Mucosa of descending colon (tissue), 3 donors: ENCODE measurements at regions not wholly inside any gene's neighbourhood (a gene's known extent, or its start where the extent isn't known, plus 50 kb on each side); places are given as distances from the start of the nearest gene placed in this dataset.

Experiments
- ATAC-seq: fragments of 200-7000 bp; cut with Tn5 transposase; one replicate; pipeline ENCODE4 v1.9.1; 2020; ENCODE audit warnings: mild to moderate bottlenecking, moderate library complexity
- DNase-seq, 3 donors: peaks; one replicate each; pipeline ENCODE4 v3.0.0-alpha.2; 2020
- H3K36me3 ChIP-seq: fragments of 200-600 bp; one replicate; pipeline ENCODE4 v1.8.0; 2021; ENCODE audit warnings: low read depth, mild to moderate bottlenecking
- H3K4me1 ChIP-seq: fragments of 200-600 bp; one replicate; pipeline ENCODE4 v1.8.0; 2021; ENCODE audit warnings: low read depth, mild to moderate bottlenecking
- H3K4me3 ChIP-seq: fragments of 200-600 bp; one replicate; pipeline ENCODE4 v1.8.0; 2021; ENCODE audit warnings: mild to moderate bottlenecking
- H3K9me3 ChIP-seq: fragments of 200-600 bp; one replicate; pipeline ENCODE4 v1.8.0; 2021; ENCODE audit warnings: mild to moderate bottlenecking
- CTCF ChIP-seq: fragments of 200-600 bp; IDR thresholded peaks from one replicate; pipeline ENCODE4 v1.8.0; 2022; ENCODE audit warnings: antibody characterized with exemption, mild to moderate bottlenecking
- intact Hi-C, 2 donors: fragments of 100-400 bp; cut with DNase I in 1 of 2; cut with micrococcal nuclease in 1 of 2; formaldehyde crosslinking; loops; one replicate each; pipeline versions ENCODE4 v1.11.0 to v1.11.1; 2022; cut with DNase I, micrococcal nuclease
- donor health status: DM: no; HTN: no; CAD: no; lungs with moderate emphysema.
- donor health status: DM: no; HTN: no; CAD: no.
- donor health status: DM: no; HTN: yes; CAD: no.

GRCh38 chr12:60123557-60123956, 527.7 kb downstream of the SLC16A7 start:
- intact Hi-C loops, result no loop called here
- Histone ChIP-seq H3K4me3 (no peak overlapping the region), H3K9me3 (peaks cover 6% of the 10 kb centered on the region), H3K4me1 (no peaks in the 10 kb centered on the region), H3K36me3 (no peaks in the 10 kb centered on the region)
- no peak for TF ChIP-seq CTCF
- DNase-seq, result no peak
- ATAC-seq, result no peak

GRCh38 chr12:60137513-60137912, 541.7 kb downstream of the SLC16A7 start:
- intact Hi-C loops, result no loop called here
- DNase-seq (no peak), ATAC-seq (no peak)
- Histone ChIP-seq H3K9me3 (no peaks in the 10 kb centered on the region), H3K4me3 (no peak overlapping the region), H3K4me1 (no peaks in the 10 kb centered on the region), H3K36me3 (no peaks in the 10 kb centered on the region)
- TF ChIP-seq CTCF, result no peak

GRCh38 chr12:60138526-60138925, 542.7 kb downstream of the SLC16A7 start:
- TF ChIP-seq CTCF, result no peak
- no peak for ATAC-seq
- no peak overlapping the region for H3K4me3 ChIP-seq
- H3K36me3 ChIP-seq, result no peaks in the 10 kb centered on the region
- no peaks in the 10 kb centered on the region for H3K4me1 ChIP-seq
- no peak for DNase-seq
- H3K9me3 ChIP-seq, result no peaks in the 10 kb centered on the region
- intact Hi-C loops, result no loop called here

GRCh38 chr12:60144395-60144794, 548.6 kb downstream of the SLC16A7 start:
- DNase-seq (no peak), ATAC-seq (no peak)
- TF ChIP-seq CTCF, result no peak
- H3K4me1 ChIP-seq, result no peaks in the 10 kb centered on the region
- H3K9me3 ChIP-seq, result no peaks in the 10 kb centered on the region
- intact Hi-C loops, result no loop called here
- H3K36me3 ChIP-seq, result no peaks in the 10 kb centered on the region
- H3K4me3 ChIP-seq, result no peak overlapping the region

- no peak for TF ChIP-seq CTCF
- intact Hi-C loops, result no loop called here
- no peaks in the 10 kb centered on the region for H3K9me3 ChIP-seq
- H3K4me1 ChIP-seq, result no peaks in the 10 kb centered on the region
- H3K36me3 ChIP-seq, result no peaks in the 10 kb centered on the region
- ATAC-seq (no peak), DNase-seq (no peak)
- H3K4me3 ChIP-seq, result no peak overlapping the region
These were observed 552.3 kb downstream of the SLC16A7 start for GRCh38 chr12:60148109-60148508.

GRCh38 chr12:60148831-60149230, 553.0 kb downstream of the SLC16A7 start:
- H3K36me3 ChIP-seq, result no peaks in the 10 kb centered on the region
- H3K4me1 ChIP-seq, result no peaks in the 10 kb centered on the region
- ATAC-seq (no peak), DNase-seq (no peak)
- TF ChIP-seq CTCF, result no peak
- intact Hi-C loops, result no loop called here
- no peak overlapping the region for H3K4me3 ChIP-seq
- H3K9me3 ChIP-seq, result no peaks in the 10 kb centered on the region
